Trophoblast cell (in vitro differentiated cells and primary cell): ENCODE measurements at regions not wholly inside any gene's neighbourhood (a gene's known extent, or its start where the extent isn't known, plus 50 kb on each side); places are given as distances from the start of the nearest gene placed in this dataset.

ENCODE experiments used
- DNase-seq, 2 donors: peaks; one replicate each; pipeline ENCODE4 v3.0.0-alpha.2; 2016
- H2AFZ ChIP-seq: 2 replicates; pipeline ENCODE4 v1.6.1; 2013; ENCODE audit warnings: low read length, moderate library complexity, mild to moderate bottlenecking; ENCODE audit not compliant: insufficient read depth, poor library complexity
- H2AK5ac ChIP-seq: 2 replicates; pipeline ENCODE4 v1.6.1; 2013; ENCODE audit warnings: mild to moderate bottlenecking, low read length
- H2BK120ac ChIP-seq: 2 replicates; pipeline ENCODE4 v1.6.1; 2013; ENCODE audit warnings: low read length, mild to moderate bottlenecking, moderate library complexity; ENCODE audit not compliant: insufficient read depth, poor library complexity
- H2BK12ac ChIP-seq: 2 replicates; pipeline ENCODE4 v1.6.1; 2013; ENCODE audit warnings: mild to moderate bottlenecking, low read length, moderate library complexity
- H2BK5ac ChIP-seq: 2 replicates; pipeline ENCODE4 v1.6.1; 2013; ENCODE audit warnings: low read length, low read depth, moderate library complexity, mild to moderate bottlenecking; ENCODE audit not compliant: poor library complexity
- H3K14ac ChIP-seq: 2 replicates; pipeline ENCODE4 v1.6.1; 2013; ENCODE audit warnings: mild to moderate bottlenecking, low read length
- H3K18ac ChIP-seq: 2 replicates; pipeline ENCODE4 v1.6.1; 2013; ENCODE audit warnings: mild to moderate bottlenecking, low read length
- H3K23ac ChIP-seq: 2 replicates; pipeline ENCODE4 v1.6.1; 2013; ENCODE audit warnings: low read length
- H3K27ac ChIP-seq: 2 replicates; pipeline ENCODE4 v1.5.1; 2013; ENCODE audit warnings: low read depth, mild to moderate bottlenecking, inconsistent platforms, low read length, moderate library complexity
- H3K27me3 ChIP-seq: 2 replicates; pipeline ENCODE4 v1.6.1; 2013; ENCODE audit warnings: inconsistent platforms, mild to moderate bottlenecking, low read length, moderate library complexity; ENCODE audit not compliant: insufficient read depth
- H3K36me3 ChIP-seq, 2 experiments: 1 replicate in 1 of 2; 2 replicates in 1 of 2; pipeline ENCODE4 v1.6.1; 2013; ENCODE audit warnings: low read length in 2 of 2, mild to moderate bottlenecking in 2 of 2, moderate library complexity in 1 of 2; ENCODE audit not compliant: insufficient read depth in 2 of 2, control insufficient read depth in 1 of 2
- H3K4ac ChIP-seq: 2 replicates; pipeline ENCODE4 v1.6.1; 2013; ENCODE audit warnings: low read depth, mild to moderate bottlenecking, low read length, moderate library complexity
- H3K4me1 ChIP-seq, 2 experiments: 1 replicate in 1 of 2; 2 replicates in 1 of 2; pipeline ENCODE4 v1.6.1; 2013; ENCODE audit warnings: low read length in 2 of 2, mild to moderate bottlenecking in 2 of 2, moderate library complexity in 1 of 2; ENCODE audit not compliant: insufficient read depth in 2 of 2, control insufficient read depth in 1 of 2
- H3K4me2 ChIP-seq: 2 replicates; pipeline ENCODE4 v1.6.1; 2013; ENCODE audit warnings: inconsistent platforms, mild to moderate bottlenecking, low read length, moderate library complexity
- H3K4me3 ChIP-seq: 2 replicates; pipeline ENCODE4 v1.5.1; 2013; ENCODE audit warnings: mild to moderate bottlenecking, low read depth, low read length, inconsistent platforms
- H3K79me1 ChIP-seq: one replicate; pipeline ENCODE4 v1.6.1; 2013; ENCODE audit warnings: low read length
- H3K79me2 ChIP-seq: 2 replicates; pipeline ENCODE4 v1.6.1; 2013; ENCODE audit warnings: low read length, mild to moderate bottlenecking; ENCODE audit not compliant: control insufficient read depth, insufficient read depth, poor library complexity
- H3K9ac ChIP-seq: 2 replicates; pipeline ENCODE4 v1.6.1; 2013; ENCODE audit warnings: mild to moderate bottlenecking, low read length
- H3K9me3 ChIP-seq: 2 replicates; pipeline ENCODE4 v1.6.1; 2013; ENCODE audit warnings: low read depth, mild to moderate bottlenecking, control low read depth, inconsistent platforms, low read length; ENCODE audit not compliant: insufficient read depth
- H4K12ac ChIP-seq: 2 replicates; pipeline ENCODE4 v1.6.1; 2013; ENCODE audit warnings: low read depth, mild to moderate bottlenecking, low read length, moderate library complexity
- H4K8ac ChIP-seq: 2 replicates; pipeline ENCODE4 v1.6.1; 2013; ENCODE audit warnings: low read depth, mild to moderate bottlenecking, low read length, moderate library complexity
- H4K91ac ChIP-seq: one replicate; pipeline ENCODE4 v1.6.1; 2013; ENCODE audit warnings: low read depth, mild to moderate bottlenecking, low read length, moderate library complexity
- WGBS: extraction: QIAGEN DNeasy Blood & Tissue Kit; methylation state at CpG from one replicate; pipeline ENCODE4 v1.1.7; 2013; ENCODE audit warnings: missing lambda C conversion rate; ENCODE audit not compliant: insufficient read length, insufficient coverage; ENCODE audit errors: extremely low coverage; 5-methylcytosine and 5-hydroxymethylcytosine counted together

- Histone ChIP-seq H2AFZ (no peak overlapping the region), H3K9ac (no peak overlapping the region), H3K27me3 (no peaks in the 10 kb centered on the region), H3K79me2 (no peaks in the 10 kb centered on the region), H3K9me3 (peaks cover 2% of the 10 kb centered on the region), H2AK5ac (no peak overlapping the region), H3K27ac (no peak overlapping the region), H3K4ac (no peak overlapping the region), H2BK12ac (no peak overlapping the region), H3K23ac (no peak overlapping the region), H3K36me3 (no peaks in the 10 kb centered on the region), H4K8ac (no peak overlapping the region), H3K4me1 (no peaks in the 10 kb centered on the region), H2BK5ac (no peak overlapping the region), H3K4me3 (no peak overlapping the region), H3K4me2 (no peak overlapping the region), H4K91ac (no peak overlapping the region), H3K14ac (no peak overlapping the region), H4K12ac (no peak overlapping the region), H2BK120ac (no peak overlapping the region), H3K18ac (no peak overlapping the region), H3K79me1 (no peaks in the 10 kb centered on the region)
- no peak for DNase-seq
- WGBS = no CpG with 5 or more reads among the region's 5 CpGs
These were observed 63.7 kb upstream of the HEPHL1 start for GRCh38 chr11:93957397-93957952.

- Histone ChIP-seq H3K27me3 (no peaks in the 10 kb centered on the region), H3K4me3 (no peak overlapping the region), H3K14ac (no peak overlapping the region), H4K91ac (no peak overlapping the region), H3K23ac (no peak overlapping the region), H2BK5ac (no peak overlapping the region), H2BK12ac (no peak overlapping the region), H3K4me1 (no peaks in the 10 kb centered on the region), H3K4ac (no peak overlapping the region), H2AK5ac (no peak overlapping the region), H2AFZ (no peak overlapping the region), H3K18ac (no peak overlapping the region), H3K9me3 (peaks cover 2% of the 10 kb centered on the region), H3K79me1 (no peaks in the 10 kb centered on the region), H3K27ac (no peak overlapping the region), H3K79me2 (no peaks in the 10 kb centered on the region), H2BK120ac (no peak overlapping the region), H4K8ac (no peak overlapping the region), H3K9ac (no peak overlapping the region), H3K4me2 (no peak overlapping the region), H4K12ac (no peak overlapping the region), H3K36me3 (no peaks in the 10 kb centered on the region)
- no CpG with 5 or more reads among the region's 3 CpGs for WGBS
- DNase-seq = no peak
These were observed 62.2 kb upstream of the HEPHL1 start for GRCh38 chr11:93958991-93959390.

- H2BK12ac ChIP-seq = no peak overlapping the region
- H2BK5ac ChIP-seq = no peak overlapping the region
- no peak overlapping the region for H4K12ac ChIP-seq
- no peaks in the 10 kb centered on the region for H3K79me2 ChIP-seq
- no peak overlapping the region for H3K23ac ChIP-seq
- no peaks in the 10 kb centered on the region for H3K27me3 ChIP-seq
- H3K18ac ChIP-seq = no peak overlapping the region
- DNase-seq = no peak
- H4K8ac ChIP-seq = no peak overlapping the region
- H3K4me3 ChIP-seq = no peak overlapping the region
- no peak overlapping the region for H3K4me2 ChIP-seq
- H3K14ac ChIP-seq = no peak overlapping the region
- H2AFZ ChIP-seq = no peak overlapping the region
- no peak overlapping the region for H3K4ac ChIP-seq
- WGBS = no CpG with 5 or more reads among the region's 5 CpGs
- no peak overlapping the region for H3K27ac ChIP-seq
- no peaks in the 10 kb centered on the region for H3K9me3 ChIP-seq
- no peaks in the 10 kb centered on the region for H3K36me3 ChIP-seq
- no peak overlapping the region for H3K9ac ChIP-seq
- no peak overlapping the region for H4K91ac ChIP-seq
- H2AK5ac ChIP-seq = no peak overlapping the region
- no peaks in the 10 kb centered on the region for H3K79me1 ChIP-seq
- no peaks in the 10 kb centered on the region for H3K4me1 ChIP-seq
- no peak overlapping the region for H2BK120ac ChIP-seq
These were observed 61.5 kb upstream of the HEPHL1 start for GRCh38 chr11:93959663-93960062.

GRCh38 chr11:93963072-93963471 lies 58.1 kb upstream of the HEPHL1 start:
- H3K4ac ChIP-seq = no peak overlapping the region
- H2BK12ac ChIP-seq = no peak overlapping the region
- H2AK5ac ChIP-seq = no peak overlapping the region
- H2BK5ac ChIP-seq = no peak overlapping the region
- H4K8ac ChIP-seq = no peak overlapping the region
- H4K12ac ChIP-seq = no peak overlapping the region
- no CpG with 5 or more reads among the region's 2 CpGs for WGBS
- H3K4me2 ChIP-seq = no peak overlapping the region
- no peak overlapping the region for H3K4me3 ChIP-seq
- no peak overlapping the region for H3K9ac ChIP-seq
- no peak overlapping the region for H4K91ac ChIP-seq
- no peaks in the 10 kb centered on the region for H3K36me3 ChIP-seq
- no peaks in the 10 kb centered on the region for H3K79me1 ChIP-seq
- H2BK120ac ChIP-seq = no peak overlapping the region
- no peak overlapping the region for H3K14ac ChIP-seq
- H3K4me1 ChIP-seq = no peaks in the 10 kb centered on the region
- H2AFZ ChIP-seq = no peak overlapping the region
- no peak overlapping the region for H3K27ac ChIP-seq
- peaks cover 2% of the 10 kb centered on the region for H3K9me3 ChIP-seq
- no peaks in the 10 kb centered on the region for H3K79me2 ChIP-seq
- no peaks in the 10 kb centered on the region for H3K27me3 ChIP-seq
- no peak for DNase-seq
- H3K23ac ChIP-seq = no peak overlapping the region
- H3K18ac ChIP-seq = no peak overlapping the region
